Urothelium cell line (cell line): ENCODE measurements at regions not wholly inside any gene's neighbourhood (a gene's known extent, or its start where the extent isn't known, plus 50 kb on each side); places are given as distances from the start of the nearest gene placed in this dataset.
"Not testable (repeated sequence)": the region's sequence is repeated elsewhere in the genome, so short reads cannot be mapped to it uniquely, and the experiment has no call there.

Source experiments
- DNase-seq: peaks from one replicate; pipeline ENCODE4 v3.0.0; 2011; ENCODE audit warnings: low spot score, mixed read lengths
- FAIRE-seq: peaks from 2 replicates; lab custom pipeline; 2011; peaks lifted over from hg19 to GRCh38; lab: Jason Lieb, UNC

GRCh38 chr13:63460462-63461090, 2044.9 kb upstream of the PCDH20 start:
- DNase-seq = no peak
- no peak for FAIRE-seq

- DNase-seq (no peak), FAIRE-seq (no peak)
Measured at GRCh38 chr13:63457186-63457585, 2041.5 kb upstream of the PCDH20 start.

GRCh38 chr13:63455938-63456337, 2040.3 kb upstream of the PCDH20 start:
- FAIRE-seq = no peak

GRCh38 chr13:63449550-63449949, 2033.9 kb upstream of the PCDH20 start:
- FAIRE-seq = no peak

More at GRCh38 chr13:63455938-63456337, 2040.3 kb upstream of the PCDH20 start:
- DNase-seq = no peak

GRCh38 chr13:63448692-63449091, 2033.0 kb upstream of the PCDH20 start:
- no peak for DNase-seq
- FAIRE-seq = no peak

More at GRCh38 chr13:63449550-63449949, 2033.9 kb upstream of the PCDH20 start:
- DNase-seq = no peak

GRCh38 chr13:63446329-63446728, 2030.7 kb upstream of the PCDH20 start:
- FAIRE-seq = no peak
- no peak for DNase-seq

GRCh38 chr13:63444225-63444624, 2028.6 kb upstream of the PCDH20 start:
- not testable (repeated sequence) for DNase-seq, FAIRE-seq

- DNase-seq = no peak
- FAIRE-seq = no peak
Measured at GRCh38 chr13:63438951-63439350, 2023.3 kb upstream of the PCDH20 start.

GRCh38 chr13:63436325-63436668, 2020.6 kb upstream of the PCDH20 start:
- DNase-seq (no peak), FAIRE-seq (no peak)

GRCh38 chr13:63435667-63436324, 2020.1 kb upstream of the PCDH20 start:
- DNase-seq = peak; percentile 54
- FAIRE-seq = no peak

GRCh38 chr13:63433546-63434150, 2018.0 kb upstream of the PCDH20 start:
- no peak for DNase-seq
- no peak for FAIRE-seq

GRCh38 chr13:63427170-63427569, 2011.5 kb upstream of the PCDH20 start:
- FAIRE-seq (no peak), DNase-seq (no peak)

- no peak for DNase-seq
- FAIRE-seq = no peak
Measured at GRCh38 chr13:63425131-63425530, 2009.5 kb upstream of the PCDH20 start.

GRCh38 chr13:63421123-63421522, 2005.5 kb upstream of the PCDH20 start:
- DNase-seq (no peak), FAIRE-seq (no peak)

- DNase-seq = no peak
- FAIRE-seq = no peak
Measured at GRCh38 chr13:63420685-63421084, 2005.0 kb upstream of the PCDH20 start.

GRCh38 chr13:63414247-63414646, 1998.6 kb upstream of the PCDH20 start:
- DNase-seq = no peak
- FAIRE-seq = no peak

- DNase-seq = no peak
- no peak for FAIRE-seq
Measured at GRCh38 chr13:63409791-63410351, 1994.2 kb upstream of the PCDH20 start.

- FAIRE-seq (no peak), DNase-seq (no peak)
Measured at GRCh38 chr13:63408331-63409189, 1992.9 kb upstream of the PCDH20 start.

GRCh38 chr13:63403733-63404132, 1988.1 kb upstream of the PCDH20 start:
- DNase-seq (no peak), FAIRE-seq (no peak)

GRCh38 chr13:63396746-63397145, 1981.1 kb upstream of the PCDH20 start:
- FAIRE-seq = no peak
- no peak for DNase-seq

GRCh38 chr13:63393112-63393511, 1977.5 kb upstream of the PCDH20 start:
- no peak for DNase-seq
- no peak for FAIRE-seq
